Right ventricle myocardium inferior (tissue), 1 donor: ENCODE measurements at regions not wholly inside any gene's neighbourhood (a gene's known extent, or its start where the extent isn't known, plus 50 kb on each side); places are given as distances from the start of the nearest gene placed in this dataset.
"Not testable (repeated sequence)": the region's sequence is repeated elsewhere in the genome, so short reads cannot be mapped to it uniquely, and the experiment has no call there.

Source experiments
- ATAC-seq: fragments of 200-7000 bp; cut with Tn5 transposase; one replicate; pipeline ENCODE4 v1.9.1; 2020; ENCODE audit warnings: mild to moderate bottlenecking, moderate library complexity
- DNase-seq: peaks from one replicate; pipeline ENCODE4 v3.0.0; 2021; ENCODE audit errors: missing footprints
- intact Hi-C: fragments of 100-400 bp; cut with DNase I; formaldehyde crosslinking; loops from one replicate; pipeline ENCODE4 v1.11.0; 2022
- donor health status: DM: no; HTN: yes; CAD: no; lungs with severe emphysema.

- DNase-seq (no peak), ATAC-seq (no peak)
- intact Hi-C loops = no loop called here
These were observed 143.7 kb downstream of the MC4R start for GRCh38 chr18:60228609-60229595.

- ATAC-seq = no peak
- no peak for DNase-seq
- intact Hi-C loops = no loop called here
These were observed 157.1 kb downstream of the MC4R start for GRCh38 chr18:60215432-60215831.

DNA sequence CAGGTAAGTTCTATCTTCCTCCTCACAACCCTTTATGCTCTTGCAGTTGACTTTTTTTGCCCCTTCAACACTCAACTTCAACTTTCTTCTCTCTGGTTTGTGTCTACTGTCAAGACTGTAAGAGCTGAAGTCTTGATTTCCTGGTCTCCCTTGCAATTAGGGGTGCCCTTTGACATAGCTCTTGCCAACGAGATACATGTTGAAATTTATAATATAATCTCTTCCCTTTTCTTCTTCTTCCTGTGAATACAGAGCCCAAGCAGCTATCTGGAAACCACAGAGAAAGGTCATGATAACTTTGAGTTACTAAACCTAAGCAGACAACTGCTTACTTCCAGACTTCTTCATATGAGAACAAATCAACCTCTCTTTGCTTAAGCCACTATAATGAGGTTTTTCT lies 163.5 kb downstream of the MC4R start:
- ATAC-seq = no peak
- intact Hi-C loops = no loop called here
- no peak for DNase-seq

GRCh38 chr18:60202708-60203107 lies 169.9 kb downstream of the MC4R start:
- intact Hi-C loops = no loop called here
- no peak for DNase-seq
- ATAC-seq = no peak

GRCh38 chr18:60200558-60200957 lies 172.0 kb downstream of the MC4R start:
- intact Hi-C loops = no loop called here
- no peak for ATAC-seq

DNA sequence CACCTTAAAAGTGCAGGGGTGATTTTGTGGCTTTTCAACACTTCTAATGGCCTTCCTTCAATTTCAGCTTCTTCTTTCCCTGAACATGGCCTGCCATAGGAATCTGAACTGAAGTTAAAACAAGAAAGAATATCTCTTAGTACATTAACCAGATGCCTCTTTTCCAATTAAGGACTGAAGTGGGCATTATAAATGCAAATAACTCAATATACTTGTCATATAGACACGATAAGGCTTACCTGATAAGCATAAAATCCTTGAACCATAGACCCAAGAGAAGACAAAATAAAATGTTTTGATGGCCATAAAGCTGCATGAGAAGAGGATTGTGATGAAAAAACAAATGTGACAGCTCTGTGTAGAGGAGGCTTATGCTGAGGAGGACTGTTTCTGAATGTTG lies 173.1 kb downstream of the MC4R start:
- DNase-seq = no peak
- intact Hi-C loops = no loop called here
- ATAC-seq = no peak

More at GRCh38 chr18:60200558-60200957, 172.0 kb downstream of the MC4R start:
- DNase-seq = no peak

DNA sequence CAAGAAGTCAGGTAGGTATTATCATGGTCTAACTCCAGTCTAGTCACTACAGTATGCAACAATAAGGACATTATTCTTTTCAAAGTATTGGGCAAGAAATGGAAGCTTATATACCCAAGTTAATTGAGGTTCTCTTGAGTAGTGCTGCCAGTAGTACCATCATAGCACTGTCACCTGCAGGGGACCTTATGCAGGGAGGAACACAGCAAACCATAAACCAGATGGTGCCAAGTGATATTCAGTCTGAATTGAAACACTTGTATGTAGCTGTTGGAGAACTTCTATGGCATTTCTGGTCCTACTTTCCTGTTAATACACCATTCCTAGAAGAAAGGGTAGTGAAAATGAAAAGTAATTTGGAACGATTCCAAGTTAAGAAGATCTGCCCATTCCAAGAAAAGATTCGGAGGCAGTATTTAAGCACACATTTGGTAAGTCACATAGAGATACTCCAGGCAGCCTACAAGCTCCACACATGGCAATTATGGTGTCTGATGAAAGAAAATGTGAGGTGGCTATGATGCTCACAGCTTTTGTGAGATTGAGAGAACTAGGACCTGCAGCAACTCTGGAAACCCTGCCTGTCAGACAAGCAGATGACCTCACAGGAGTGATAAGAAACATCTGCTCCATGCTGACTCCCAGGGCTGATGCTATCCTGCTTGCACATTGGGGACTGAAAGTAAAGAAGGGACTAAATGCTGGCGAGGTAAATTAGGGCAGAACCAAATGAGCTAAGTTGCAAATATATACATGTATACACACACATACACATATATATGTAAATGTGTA lies 174.7 kb downstream of the MC4R start:
- ATAC-seq (no peak), DNase-seq (no peak)
- intact Hi-C loops = no loop called here

DNA sequence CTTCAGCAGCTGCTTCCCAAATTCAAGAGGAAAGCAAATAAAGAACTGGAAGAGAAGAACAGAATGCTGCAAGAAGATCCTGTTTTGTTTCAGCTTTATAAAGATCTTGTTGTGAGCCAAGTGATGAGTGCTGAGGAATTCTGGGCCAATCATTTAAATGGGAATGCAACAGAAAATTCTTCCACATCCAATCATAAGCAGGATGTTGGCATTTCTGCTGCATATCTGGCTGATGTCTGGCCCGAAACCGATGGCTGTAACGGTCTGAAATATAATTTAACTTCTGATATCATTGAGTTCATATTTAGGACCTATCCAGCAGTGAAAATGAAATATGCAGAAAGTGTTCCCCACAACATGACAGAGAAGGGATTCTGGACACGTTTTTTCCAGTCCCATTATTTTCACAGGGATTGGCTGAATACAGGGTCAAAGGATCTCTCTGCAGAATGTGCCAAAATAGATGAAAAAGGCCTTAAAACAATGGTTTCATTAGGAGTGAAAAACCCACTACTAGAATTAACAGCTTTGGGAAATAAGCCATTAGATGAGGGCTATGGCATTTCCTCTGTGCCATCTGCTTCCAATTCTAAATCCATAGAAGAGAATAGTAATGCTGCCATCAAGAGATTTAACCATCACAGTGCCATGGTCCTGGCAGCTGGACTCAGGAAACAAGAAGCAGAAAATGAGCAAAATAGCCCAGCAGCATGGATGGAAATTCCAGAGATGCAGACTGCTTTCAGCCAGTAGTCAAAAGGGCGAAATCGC lies 175.6 kb downstream of the MC4R start:
- ATAC-seq (no peak), DNase-seq (no peak)
- intact Hi-C loops = no loop called here

- ATAC-seq (no peak), DNase-seq (no peak)
- intact Hi-C loops = no loop called here
These were observed 178.8 kb downstream of the MC4R start for GRCh38 chr18:60193780-60194179.

DNA sequence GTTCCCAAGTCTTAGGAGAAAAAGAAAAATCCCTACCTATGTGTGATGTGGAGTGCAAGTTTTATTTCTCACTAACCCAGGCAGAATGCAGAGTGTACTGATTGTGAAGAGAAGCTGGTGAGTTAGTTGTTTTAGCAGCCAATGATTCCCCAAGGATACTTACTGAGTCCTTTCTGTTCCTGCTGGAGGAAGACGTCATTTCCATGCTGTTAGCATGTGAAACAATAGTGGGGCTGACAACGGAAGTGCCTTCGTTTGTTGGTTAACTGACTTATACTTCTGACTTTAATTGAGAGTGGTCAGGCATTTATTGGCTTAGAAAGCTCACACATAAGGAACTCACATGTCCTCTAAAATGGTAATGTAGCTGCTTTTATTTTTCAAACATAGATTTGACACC lies 180.6 kb downstream of the MC4R start:
- intact Hi-C loops = no loop called here
- ATAC-seq = no peak

GRCh38 chr18:60189856-60190255 lies 182.7 kb downstream of the MC4R start:
- DNase-seq = no peak
- no peak for ATAC-seq
- intact Hi-C loops = no loop called here

More for the DNA sequence above, 180.6 kb downstream of the MC4R start:
- no peak for DNase-seq

GRCh38 chr18:60188958-60189357 lies 183.6 kb downstream of the MC4R start:
- intact Hi-C loops = no loop called here
- DNase-seq (no peak), ATAC-seq (no peak)

GRCh38 chr18:60182223-60182622 lies 190.4 kb downstream of the MC4R start:
- no peak for ATAC-seq
- no peak for DNase-seq
- intact Hi-C loops = no loop called here

GRCh38 chr18:60180671-60181070 lies 191.9 kb downstream of the MC4R start:
- no peak for ATAC-seq
- DNase-seq = no peak
- intact Hi-C loops = no loop called here

DNA sequence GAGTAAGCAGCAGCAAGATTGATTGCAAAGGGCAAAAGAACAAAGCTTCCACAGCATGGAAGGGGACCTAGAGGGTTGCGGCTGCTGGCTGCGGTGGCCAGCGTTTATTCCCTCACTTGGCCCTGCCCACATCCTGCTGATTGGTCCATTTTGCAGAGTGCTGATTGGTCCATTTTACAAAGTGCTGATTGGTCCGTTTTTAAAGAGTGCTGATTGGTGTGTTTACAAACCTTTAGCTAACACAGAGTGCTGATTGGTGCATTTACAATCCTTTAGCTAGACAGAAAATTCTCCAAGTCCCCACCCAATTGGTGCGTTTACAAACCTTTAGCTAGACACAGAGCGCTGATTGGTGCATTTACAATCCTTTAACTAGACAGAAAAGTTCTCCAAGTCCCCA lies 194.4 kb downstream of the MC4R start:
- DNase-seq, intact Hi-C loops, ATAC-seq: not testable (repeated sequence)

- ATAC-seq = no peak
- intact Hi-C loops = no loop called here
- DNase-seq = no peak
These were observed 196.3 kb downstream of the MC4R start for GRCh38 chr18:60176259-60176658.

DNA sequence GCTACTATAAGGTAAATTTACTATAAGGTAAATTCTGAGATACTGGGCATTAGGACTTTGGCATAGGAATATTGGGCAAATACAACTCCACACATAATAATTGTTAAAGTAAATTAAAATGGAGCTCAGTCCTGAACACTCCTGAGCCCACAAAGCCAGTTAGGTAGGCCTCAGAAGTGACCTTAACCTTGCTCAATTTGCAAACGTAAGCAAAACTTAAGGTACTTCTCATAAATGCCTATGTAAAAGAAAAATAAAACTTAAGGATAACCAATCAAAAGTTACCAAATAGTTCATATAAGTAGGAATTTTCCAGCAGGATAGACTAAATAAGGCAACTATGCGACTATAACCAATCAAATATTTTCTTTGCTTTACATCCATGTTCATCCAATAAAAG lies 197.7 kb downstream of the MC4R start:
- DNase-seq (no peak), ATAC-seq (no peak)
- intact Hi-C loops = no loop called here

DNA sequence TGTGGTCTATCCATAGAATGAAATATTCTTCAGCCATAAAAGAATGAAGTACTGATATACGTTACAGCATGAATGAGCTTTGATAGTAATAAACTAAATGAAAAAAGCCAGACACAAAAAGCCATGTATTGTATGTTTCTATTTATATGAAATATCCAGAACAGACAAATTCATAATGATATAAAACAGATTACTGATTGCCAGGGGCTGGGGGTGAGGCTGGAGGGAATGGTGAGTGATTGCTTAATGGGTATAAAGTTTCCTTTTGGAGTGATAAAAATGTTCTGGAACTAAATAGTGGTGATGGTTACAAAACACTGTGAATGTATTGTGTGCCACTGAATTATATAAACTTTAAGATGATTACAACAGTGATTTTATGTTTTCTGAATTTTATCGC lies 200.5 kb downstream of the MC4R start:
- intact Hi-C loops = no loop called here

GRCh38 chr18:60163622-60164021 lies 209.0 kb downstream of the MC4R start:
- DNase-seq (no peak), ATAC-seq (no peak)
- intact Hi-C loops = no loop called here

More for the DNA sequence above, 200.5 kb downstream of the MC4R start:
- DNase-seq (no peak), ATAC-seq (no peak)
